Upper lobe of left lung (tissue), 4 donors: ENCODE measurements at regions not wholly inside any gene's neighbourhood (a gene's known extent, or its start where the extent isn't known, plus 50 kb on each side); places are given as distances from the start of the nearest gene placed in this dataset.

Experiments
- POLR2A ChIP-seq, 4 donors: fragments of 450-650 bp; IDR thresholded peaks; one replicate each; pipeline ENCODE4 v1.5.1; 2016 to 2017; ENCODE audit warnings: antibody characterized with exemption in 4 of 4, mild to moderate bottlenecking in 2 of 4
- TF ChIP-seq, protein P1 (sequence below), 6 experiments: fragments of 450-650 bp in 4 of 6; fragments of 200-600 bp in 2 of 6; sonication (generic) in 2 of 6; IDR thresholded peaks; one replicate each; pipeline ENCODE4 v1.5.1; 2016 to 2019; ENCODE audit warnings: antibody characterized with exemption in 6 of 6

DNA sequence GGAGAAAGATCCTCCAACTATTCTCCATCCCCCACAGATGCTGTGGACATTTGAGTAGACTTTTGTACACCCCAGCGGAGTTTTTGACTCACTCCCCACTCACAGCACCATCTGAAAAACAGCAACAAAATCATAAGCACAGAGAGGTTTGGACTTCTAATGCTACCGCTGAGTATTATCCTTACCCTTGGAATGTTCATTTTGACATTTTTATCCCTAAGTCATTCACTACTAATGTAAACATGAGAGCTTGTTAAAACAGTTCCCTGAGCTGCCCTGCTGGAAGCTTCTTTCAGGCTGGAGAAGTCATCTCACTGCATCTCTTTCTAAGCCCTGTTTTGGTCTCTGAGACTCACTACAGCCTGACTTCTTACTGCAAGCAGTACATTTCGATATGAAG is 1045.9 kb downstream of the MCTP2 start:
- TF ChIP-seq, protein P1, sequence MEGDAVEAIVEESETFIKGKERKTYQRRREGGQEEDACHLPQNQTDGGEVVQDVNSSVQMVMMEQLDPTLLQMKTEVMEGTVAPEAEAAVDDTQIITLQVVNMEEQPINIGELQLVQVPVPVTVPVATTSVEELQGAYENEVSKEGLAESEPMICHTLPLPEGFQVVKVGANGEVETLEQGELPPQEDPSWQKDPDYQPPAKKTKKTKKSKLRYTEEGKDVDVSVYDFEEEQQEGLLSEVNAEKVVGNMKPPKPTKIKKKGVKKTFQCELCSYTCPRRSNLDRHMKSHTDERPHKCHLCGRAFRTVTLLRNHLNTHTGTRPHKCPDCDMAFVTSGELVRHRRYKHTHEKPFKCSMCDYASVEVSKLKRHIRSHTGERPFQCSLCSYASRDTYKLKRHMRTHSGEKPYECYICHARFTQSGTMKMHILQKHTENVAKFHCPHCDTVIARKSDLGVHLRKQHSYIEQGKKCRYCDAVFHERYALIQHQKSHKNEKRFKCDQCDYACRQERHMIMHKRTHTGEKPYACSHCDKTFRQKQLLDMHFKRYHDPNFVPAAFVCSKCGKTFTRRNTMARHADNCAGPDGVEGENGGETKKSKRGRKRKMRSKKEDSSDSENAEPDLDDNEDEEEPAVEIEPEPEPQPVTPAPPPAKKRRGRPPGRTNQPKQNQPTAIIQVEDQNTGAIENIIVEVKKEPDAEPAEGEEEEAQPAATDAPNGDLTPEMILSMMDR (IDR thresholded peaks at IDR 0.05), result no peak
- no peak for TF ChIP-seq POLR2A (IDR thresholded peaks at IDR 0.05)
